ENCODE measurements at regions not wholly inside any gene's neighbourhood (a gene's known extent, or its start where the extent isn't known, plus 50 kb on each side); places are given as distances from the start of the nearest gene placed in this dataset.

DNA sequence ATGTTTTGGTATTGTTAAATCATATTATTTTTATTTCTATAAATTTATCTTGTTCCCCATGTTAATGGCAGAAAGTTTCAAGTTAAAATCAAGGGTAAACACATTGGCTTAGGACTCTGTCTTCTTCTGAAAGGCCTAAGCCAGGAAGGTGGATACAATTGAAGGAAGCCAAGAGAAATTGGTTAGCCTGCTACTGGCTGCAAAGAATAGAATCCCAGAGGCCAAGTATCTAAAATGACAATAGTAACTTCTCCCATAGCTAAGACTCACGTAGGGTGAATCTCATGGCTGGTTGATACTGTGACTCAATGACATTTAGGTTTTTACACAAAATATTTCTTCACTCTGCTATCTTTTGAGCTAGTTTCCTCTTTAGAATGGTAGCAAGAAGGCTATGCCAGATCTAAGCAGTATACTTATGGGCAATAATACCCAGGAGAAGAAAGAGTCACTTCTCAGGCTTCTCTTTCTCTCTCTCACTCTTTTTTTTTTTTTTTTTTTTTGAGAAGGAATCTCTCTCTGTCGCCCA is 621.5 kb upstream of the TBL1XR1 start:
- no peak for DNase-seq (ENCODE audit: low spot score)

DNA sequence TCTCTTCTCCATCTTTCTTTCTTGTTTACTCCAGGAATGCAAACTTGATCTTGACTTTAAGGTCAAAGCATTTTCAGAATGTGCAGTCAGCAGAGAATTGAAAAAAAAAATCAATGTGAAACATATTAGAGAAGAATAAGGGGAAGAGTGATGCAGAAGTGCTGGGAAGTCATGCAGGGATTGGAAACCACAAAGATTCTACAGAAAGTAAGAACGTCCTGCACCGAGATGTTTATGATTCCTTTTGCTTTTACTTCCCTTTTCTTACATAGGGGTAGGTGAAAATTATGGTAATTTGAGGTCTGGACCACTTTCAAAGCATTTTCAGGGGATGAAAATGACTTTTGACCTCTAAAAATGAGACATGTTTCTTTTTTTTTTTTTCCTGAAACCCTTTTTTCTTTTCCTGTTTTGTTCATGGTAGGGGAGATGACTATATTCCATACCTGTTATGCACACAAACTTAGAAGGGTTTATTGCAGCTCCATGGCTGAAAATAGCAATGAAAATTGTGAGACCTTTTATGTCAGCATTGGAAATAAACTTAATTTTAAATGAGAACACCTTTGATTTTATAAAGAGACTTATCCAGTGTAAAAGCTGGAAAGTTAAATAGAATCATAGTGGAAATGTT is 623.5 kb upstream of the TBL1XR1 start:
- DNase-seq (ENCODE audit: low spot score) = no peak

DNA sequence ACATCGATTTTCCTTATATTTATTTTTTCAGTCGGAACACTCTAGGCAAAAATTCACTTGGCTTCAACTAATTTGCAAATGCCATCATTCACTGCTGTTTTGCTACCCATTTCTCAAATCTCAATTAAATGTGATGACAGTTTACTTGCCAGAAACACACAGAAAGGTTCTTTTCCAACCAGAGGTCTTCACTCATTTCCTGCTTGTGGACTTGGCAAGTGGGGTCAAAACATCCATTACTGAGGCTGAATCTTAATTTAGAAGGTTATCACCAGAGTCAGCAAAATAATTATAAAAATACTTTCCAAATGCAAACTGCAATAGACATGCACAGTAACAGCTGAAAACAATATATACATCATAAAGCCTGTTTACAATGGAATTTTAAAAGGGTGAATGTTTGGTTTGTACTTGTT is 625.4 kb upstream of the TBL1XR1 start:
- DNase-seq (ENCODE audit: low spot score) = no peak

DNA sequence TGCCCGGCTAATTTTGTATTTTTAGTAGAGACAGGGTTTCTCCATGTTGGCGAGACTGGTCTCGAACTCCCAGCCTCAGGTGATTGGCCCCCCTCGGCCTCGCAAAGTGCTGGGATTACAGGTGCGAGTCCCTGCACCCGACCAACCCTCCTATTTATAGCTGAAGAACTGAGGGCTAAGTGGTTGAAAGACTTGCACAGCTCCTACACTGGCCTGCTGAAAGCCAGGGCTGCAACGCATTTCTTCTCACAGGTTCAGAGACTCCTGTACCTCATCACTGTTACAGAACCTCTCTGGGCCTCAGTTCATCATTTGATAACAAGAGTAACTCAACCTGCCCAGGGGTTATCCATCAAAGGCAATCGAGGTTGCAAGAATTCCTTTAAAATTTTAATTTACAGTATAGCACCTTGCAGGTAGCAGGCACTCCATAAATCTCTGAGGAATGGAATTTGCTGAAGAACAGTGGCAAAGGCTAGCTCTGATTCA is 626.5 kb upstream of the TBL1XR1 start:
- no peak for DNase-seq (ENCODE audit: low spot score)

DNA sequence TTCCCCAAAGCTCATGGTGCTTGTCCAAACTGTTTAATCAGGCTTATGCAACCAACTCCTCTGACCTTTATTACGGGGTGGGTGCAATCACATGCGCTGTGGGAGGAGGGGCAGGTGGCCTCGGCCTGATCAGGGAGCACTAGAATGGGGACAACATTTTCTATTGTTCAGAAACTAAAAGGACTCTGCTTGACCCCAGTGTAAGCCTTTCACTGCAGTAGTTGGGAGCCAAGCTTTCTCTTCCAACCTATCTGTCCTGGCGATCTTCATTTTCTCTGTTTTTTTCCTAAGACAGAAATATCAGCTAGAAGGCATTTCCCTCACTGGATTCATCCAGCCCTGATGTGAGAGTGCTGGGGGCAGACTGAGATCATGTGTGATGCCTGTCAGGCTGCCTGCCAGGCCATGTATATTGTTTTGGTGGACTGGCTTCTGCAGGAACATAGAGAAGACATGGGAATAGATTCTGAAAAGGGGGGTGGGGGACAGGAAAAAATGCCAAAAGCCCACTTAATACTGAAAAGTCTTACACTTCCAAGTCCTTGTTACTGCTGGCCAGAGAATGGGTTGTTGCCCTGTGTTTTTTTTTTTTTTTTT is 627.0 kb upstream of the TBL1XR1 start:
- peak; percentile 36 for DNase-seq (ENCODE audit: low spot score)

DNA sequence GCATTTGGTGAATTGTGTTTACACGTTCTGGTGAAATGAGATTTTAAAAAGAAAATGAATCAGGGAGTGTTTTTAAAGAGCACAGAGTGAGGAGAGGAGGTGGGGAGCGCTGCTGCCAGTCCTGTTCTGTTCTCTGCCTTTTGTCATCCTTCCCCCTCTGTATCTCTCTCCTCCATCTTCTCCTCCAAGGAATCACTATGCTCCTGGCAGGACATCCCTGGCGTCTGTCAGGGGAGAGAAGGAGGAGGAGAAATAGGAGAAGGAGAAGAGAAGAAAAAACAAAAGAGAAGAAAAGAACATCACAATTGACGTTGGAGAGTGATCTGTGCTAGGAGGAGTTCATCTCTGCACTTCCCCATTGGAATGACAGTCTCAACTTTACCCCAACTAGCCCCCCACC is 627.6 kb upstream of the TBL1XR1 start:
- no peak for DNase-seq (ENCODE audit: low spot score)

DNA sequence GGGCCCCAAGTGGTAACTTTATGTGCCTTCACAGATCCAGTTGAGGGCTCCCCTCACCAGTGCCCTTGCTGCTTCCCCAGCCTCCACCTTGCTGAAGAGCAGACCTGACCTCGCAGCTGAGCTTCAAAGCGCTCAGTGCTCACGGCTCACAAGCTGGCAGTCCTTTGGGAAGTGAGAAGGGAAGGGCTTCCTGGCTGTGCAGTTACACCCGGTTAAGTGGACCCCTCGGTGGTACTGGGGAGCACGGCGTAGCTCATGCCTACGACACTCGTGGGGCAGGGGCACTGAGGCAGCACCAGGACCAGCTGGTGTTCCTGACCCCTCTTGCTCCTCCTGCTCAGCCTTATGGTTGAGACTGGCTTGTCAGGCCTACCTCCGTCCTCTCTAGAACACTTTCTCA is 629.0 kb upstream of the TBL1XR1 start:
- DNase-seq (ENCODE audit: low spot score) = no peak

DNA sequence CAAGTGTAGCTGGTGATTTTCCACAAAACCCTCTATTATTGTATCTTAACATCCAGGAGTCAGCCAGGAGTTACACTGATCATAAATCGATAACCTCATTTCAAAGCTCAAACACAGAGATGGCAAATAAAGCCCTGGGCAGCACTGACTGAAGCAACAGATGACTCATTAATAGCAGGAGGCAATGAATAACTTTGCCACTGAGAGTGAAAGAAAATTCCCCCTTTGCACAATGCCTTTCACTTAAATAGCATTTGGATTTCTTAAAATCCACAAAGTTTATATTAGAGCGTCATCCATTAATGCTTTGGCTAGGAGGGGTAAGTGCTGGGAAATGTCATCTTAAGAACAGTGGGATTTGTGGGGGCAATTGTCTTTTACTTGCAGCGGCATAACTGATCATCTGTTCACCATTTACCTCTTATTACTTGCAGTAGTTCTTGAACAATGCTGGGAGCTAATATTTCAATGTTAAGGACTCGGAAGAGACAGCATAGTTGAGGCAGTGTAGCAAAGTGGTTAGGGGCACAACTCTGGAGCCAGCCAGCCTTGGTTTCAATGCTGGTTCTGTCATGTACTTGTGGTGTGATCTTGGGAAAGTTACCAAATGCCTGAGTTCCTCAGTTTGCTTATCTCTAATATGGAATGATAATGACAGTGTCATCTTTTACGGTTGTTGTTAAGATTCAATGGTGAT is 630.4 kb upstream of the TBL1XR1 start:
- peak; percentile 15 for DNase-seq (ENCODE audit: low spot score)

DNA sequence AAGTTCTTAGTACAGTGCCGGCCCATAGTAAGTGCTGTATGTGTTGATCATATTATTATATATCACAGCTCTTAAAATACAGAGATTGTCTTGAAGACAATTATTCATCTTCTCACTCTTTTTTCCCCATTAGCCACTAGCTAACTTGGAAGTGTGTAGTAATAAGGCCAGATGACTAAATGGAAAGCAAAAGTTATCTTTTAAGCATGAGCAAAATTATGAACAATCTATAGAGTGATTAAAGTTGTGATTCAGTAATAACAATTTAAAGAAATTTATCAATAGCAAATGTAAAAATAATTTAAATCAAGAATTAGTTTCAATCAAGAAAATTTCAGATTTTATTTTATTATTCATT is 630.9 kb upstream of the TBL1XR1 start:
- no peak for DNase-seq (ENCODE audit: low spot score)

DNA sequence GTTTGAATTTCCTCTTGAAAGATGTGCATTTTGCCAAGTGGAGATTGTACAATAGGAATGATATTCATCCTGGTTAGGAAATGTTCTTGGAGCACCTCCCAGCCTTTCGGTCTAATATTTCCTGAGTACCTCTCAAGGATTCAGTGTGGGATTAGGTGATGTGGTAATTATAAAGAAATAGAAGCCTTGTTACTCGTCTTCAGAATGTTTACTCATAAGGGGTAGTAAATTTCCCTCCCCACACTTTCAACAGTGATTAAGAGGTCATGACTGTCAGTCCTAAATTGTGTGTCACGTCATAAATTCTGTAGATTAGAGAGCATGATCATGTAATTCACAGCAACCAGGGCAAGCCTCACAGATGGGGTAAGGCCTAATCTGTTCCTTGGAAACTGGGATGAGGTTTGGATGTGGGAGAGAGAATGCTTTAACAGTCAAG is 633.1 kb upstream of the TBL1XR1 start:
- DNase-seq (ENCODE audit: low spot score) = no peak

DNA sequence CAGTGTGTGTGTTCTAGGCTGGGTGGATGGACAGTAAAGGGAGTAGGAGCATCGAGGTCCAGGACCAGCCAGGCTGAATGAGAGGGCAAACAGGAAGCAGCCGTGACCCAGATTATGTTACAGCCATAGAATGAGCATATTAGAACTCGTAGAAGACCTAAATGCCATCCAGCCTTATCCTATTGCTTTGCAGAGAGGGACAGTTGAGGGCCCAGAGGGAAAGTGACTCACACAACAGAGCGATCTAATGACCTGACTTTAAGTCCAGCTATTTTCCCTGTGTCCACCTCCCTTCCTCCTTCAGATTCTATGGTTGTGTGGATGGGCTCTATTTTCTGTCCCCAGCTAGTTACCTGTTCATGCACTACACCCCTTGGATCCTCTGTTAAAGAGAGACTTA is 634.1 kb upstream of the TBL1XR1 start:
- DNase-seq (ENCODE audit: low spot score) = no peak

DNA sequence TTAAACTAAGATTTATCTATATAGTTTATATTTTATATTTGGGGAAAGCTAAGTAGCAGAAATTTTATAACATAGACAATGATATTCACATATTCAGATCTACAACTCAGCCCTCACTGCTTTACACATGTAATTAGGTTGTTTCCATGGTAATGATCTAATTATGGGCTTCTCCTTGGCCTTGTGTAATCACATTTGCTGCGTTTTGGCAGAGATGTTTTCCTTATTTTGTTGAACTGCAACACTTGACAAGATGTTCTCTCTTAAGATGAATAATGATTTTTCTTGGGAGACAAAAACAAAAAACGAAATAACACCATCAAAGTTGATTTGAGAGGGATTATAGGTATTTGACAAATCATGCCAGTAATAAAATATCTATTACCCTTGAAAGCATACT is 635.6 kb upstream of the TBL1XR1 start:
- no peak for DNase-seq (ENCODE audit: low spot score)

DNA sequence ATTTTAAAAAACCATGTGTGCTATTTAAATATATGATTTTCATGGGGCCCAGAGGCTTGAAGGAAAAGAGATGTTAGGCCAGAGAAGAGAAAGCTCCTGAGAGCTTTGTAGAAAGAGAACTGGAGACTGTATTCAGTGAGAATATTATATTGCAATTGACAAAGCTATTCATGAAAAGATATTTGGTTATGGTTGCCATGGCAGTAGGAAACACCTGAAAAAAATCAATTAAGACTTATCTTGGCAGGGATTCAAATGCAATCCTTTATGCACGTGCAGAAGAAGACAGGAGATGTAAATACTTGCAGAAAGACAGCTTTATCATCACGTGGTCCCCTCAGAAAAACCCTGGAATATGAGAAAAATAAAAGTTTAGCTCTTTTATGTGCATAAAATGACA is 636.0 kb upstream of the TBL1XR1 start:
- no peak for DNase-seq (ENCODE audit: low spot score)

DNA sequence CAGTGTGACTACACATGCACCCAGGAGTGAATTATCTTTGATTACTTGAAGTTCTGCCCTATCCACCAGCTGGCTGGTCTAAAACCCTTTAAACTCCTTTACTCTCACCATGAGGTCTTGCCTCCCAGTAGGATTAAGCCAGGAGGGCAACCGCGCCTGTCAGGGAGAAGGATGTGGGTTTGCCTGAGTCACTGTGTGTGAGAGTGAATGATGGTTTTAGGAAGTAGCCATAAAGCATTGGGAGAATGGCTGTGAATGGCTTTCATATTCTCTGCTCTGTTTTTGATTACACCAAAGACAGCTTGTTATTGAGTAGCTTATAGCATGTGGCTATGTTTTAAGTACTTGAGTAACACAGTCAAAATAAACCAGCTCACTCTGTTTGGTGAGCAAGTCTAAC is 637.7 kb upstream of the TBL1XR1 start:
- no peak for DNase-seq (ENCODE audit: low spot score)

DNA sequence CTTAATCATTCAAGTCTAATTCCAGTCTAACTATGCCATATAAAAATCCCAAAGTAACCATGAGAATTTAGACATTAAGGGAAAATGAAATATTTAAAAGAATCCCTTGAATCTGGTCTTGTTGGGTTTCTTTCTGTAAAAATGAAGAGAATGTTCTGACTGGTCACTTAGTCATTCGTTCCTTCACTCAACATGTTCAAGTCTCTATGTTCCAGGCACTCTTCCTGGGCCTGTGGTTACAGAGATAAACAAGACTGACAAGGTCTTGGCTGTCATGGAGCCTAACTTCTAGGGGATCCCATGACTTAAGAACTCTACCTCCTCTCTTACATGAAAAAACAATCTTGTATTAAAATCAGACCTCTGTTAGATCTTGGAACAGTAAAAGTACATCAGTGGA is 638.6 kb upstream of the TBL1XR1 start:
- DNase-seq (ENCODE audit: low spot score) = no peak

DNA sequence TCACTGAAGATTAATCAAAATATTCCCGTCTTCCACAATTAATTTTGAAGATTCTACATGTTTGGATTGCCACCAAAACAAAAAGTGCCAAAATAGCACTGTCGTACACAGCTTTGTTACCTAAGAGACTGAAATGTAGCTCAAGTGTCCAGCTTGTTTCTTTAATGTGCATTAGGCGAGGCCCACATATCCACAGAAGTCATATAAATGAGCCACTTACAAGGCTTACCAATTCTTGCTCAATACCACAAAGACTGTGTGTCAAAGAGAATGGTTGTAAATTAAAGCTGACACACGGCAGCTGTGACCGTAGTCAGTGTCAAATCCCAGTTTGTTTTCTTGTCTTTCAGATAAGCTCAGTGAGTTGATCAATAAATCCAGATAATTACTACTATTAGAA is 639.4 kb upstream of the TBL1XR1 start:
- DNase-seq (ENCODE audit: low spot score) = no peak

DNA sequence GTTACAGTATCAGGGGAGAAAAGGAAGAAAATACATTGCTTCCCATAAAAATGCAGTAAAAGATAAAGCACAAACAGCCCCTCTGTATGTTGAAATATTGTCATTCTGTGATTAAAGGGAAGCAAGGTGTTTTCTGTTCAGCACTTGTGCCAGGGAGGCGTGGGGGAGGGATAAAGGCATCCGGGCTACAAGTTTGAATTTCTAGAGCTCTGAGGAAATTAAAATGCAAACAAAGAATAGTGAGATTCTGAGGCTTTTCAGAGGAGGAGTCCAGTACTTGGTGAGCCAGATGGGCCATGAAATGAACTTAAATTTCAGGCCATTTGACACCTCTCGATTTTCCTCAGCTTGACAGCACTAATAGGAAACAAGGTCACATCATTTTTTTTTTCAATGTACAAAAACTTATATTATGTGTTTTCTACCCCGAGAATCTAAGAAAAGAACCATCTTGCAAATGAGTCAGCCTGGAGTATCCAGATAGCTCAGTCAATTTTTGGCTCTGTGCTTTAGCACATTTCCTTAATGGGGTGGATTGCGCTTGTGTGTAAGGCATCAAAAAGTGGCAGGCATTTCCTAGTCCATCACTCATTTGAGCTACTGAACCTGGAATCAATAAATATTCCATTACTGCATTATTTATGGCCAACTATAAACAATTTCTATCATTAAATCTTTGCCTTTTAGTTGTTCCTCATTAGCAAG is 640.8 kb upstream of the TBL1XR1 start:
- DNase-seq (ENCODE audit: low spot score) = no peak

DNA sequence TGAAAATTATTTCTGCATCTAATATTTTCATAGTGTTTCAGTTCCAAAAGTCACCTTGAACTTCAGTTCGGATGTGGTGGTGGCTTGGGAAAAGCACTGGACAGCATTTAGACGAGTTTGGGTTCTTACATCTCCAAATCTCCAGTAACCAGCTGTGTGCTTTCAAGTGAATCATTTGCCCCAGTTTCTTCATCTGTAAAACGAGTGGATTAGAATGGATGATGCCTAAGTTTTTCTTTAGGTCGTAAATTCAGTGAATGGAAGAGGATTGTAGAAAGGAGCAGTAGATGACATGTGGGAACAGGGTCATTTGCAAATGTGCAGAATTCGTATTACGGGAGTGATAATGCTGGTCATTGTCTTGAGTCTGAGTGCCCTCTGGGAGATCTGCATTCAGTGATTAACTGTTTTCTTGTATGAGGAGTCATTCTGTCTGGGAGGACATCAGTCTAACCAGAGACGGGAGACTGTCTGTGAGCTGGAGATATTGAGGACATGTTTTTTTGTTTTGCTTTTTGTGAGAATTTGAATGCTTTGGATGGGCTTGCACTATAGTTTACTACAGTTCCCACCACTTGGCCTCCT is 641.6 kb upstream of the TBL1XR1 start:
- no peak for DNase-seq (ENCODE audit: low spot score)

DNA sequence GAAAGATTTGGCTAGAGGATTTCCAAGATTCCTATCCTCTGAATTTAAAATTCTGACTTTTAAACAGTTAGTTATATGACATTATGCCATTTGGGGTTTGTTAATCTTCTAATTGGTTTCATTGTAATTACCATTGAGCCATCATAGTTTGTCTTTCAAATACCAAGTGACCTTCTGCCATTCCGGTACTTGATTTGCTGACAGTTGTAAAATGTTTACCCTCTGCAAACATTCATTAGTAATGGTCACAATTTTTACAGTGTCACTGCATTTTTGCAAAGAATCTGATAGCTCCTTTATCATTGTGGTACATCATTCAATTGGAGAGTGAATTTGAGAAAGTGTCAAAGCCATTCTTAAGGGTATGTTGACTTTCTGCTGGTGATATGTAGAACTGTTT is 645.0 kb upstream of the TBL1XR1 start:
- DNase-seq (ENCODE audit: low spot score) = no peak

DNA sequence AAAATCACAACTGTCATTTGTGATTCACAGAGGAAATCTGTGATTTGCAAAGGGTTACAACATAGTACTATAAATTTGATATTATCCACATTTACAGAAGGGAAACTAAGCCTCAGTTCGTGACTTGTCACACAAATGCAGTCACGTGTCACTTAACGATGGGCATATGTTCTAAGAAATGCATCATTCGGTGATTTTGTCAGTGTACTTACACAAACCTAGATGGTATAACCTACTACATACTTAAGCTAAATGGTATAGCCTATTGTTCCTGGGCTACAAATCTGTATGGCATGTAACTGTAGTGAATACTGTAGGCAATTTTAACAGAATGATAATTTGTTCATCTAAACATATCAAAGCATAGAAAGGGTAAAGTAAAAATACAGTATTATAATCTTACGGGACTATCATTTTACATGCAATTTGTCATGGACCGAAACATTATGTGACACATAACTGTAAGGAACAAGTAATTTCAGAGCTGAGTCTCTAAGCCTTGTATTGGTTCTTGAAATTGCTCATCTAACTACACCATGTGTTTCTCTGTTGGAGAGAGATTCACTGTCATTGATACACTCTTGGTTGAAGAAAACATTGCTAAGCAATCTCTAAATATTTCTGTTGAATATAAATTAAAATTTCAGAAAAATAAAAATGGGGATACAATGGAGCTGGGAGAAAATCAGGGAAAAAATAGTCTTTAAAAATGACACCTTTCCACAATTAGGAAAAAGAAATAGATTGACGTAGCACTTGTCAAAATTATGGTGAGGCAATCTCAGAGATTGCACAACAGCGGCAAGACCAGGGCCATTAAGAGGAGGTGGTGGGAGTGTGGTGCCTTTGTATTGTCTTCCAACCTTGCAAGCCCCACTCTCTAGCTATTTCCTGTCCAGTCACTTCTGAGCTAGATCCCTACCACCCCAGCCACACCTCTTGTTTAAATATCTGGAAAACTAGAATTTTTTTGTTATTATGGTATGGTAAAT is 645.8 kb upstream of the TBL1XR1 start:
- no peak for DNase-seq (ENCODE audit: low spot score)

Data from HuH-7.5 (cell line).